ENCODE measurements at regions not wholly inside any gene's neighbourhood (a gene's known extent, or its start where the extent isn't known, plus 50 kb on each side); places are given as distances from the start of the nearest gene placed in this dataset.

DNA sequence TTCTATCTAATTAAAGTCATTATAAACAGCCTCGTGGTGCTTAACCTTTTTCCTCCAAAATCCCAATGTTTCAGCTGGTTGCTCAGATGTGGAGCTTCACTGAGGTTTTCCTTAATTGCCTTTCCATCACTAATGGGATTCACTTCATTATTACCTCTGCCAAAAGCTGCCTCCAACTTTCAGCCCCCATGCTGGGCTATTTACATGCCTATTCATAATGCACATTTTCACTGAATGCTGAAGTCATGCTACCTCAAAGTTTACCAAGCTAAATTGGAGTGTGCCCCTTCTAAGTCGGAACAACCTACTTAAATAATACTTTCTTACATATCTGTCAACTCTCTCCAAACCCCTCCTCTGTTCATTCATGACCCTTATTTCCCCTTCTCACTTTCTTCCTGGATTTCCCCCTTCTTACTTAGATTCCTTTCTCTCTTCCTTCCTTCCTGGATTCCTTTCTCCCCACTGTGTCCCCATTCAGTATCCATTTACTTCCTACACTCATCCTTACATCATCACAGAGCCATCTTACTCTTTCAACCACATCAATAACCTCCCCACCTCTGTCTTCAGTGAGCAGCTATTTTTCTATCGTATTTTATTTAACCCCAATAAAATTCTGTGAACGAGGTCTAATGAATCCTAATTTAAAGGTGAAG, 887.3 kb upstream of the TENM4 start:
- DNase-seq (ENCODE audit: low spot score) = no peak
- no peaks in the 10 kb centered on the region for H3K9me3 Mint-ChIP-seq (ENCODE audit: unreplicated experiment)
- no peak overlapping the region for H3K27ac Mint-ChIP-seq (ENCODE audit: unreplicated experiment)
- no peaks in the 10 kb centered on the region for H3K27me3 Mint-ChIP-seq (ENCODE audit: unreplicated experiment)
- TF ChIP-seq, protein P1, sequence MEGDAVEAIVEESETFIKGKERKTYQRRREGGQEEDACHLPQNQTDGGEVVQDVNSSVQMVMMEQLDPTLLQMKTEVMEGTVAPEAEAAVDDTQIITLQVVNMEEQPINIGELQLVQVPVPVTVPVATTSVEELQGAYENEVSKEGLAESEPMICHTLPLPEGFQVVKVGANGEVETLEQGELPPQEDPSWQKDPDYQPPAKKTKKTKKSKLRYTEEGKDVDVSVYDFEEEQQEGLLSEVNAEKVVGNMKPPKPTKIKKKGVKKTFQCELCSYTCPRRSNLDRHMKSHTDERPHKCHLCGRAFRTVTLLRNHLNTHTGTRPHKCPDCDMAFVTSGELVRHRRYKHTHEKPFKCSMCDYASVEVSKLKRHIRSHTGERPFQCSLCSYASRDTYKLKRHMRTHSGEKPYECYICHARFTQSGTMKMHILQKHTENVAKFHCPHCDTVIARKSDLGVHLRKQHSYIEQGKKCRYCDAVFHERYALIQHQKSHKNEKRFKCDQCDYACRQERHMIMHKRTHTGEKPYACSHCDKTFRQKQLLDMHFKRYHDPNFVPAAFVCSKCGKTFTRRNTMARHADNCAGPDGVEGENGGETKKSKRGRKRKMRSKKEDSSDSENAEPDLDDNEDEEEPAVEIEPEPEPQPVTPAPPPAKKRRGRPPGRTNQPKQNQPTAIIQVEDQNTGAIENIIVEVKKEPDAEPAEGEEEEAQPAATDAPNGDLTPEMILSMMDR (IDR thresholded peaks at IDR 0.05; ENCODE audit: unreplicated experiment) = no peak
- no peak overlapping the region for H3K4me3 Mint-ChIP-seq (ENCODE audit: unreplicated experiment)
- peaks cover 4% of the 10 kb centered on the region for H3K4me1 Mint-ChIP-seq (ENCODE audit: unreplicated experiment)
- H3K36me3 Mint-ChIP-seq (ENCODE audit: low read depth, unreplicated experiment) = no peaks in the 10 kb centered on the region

DNA sequence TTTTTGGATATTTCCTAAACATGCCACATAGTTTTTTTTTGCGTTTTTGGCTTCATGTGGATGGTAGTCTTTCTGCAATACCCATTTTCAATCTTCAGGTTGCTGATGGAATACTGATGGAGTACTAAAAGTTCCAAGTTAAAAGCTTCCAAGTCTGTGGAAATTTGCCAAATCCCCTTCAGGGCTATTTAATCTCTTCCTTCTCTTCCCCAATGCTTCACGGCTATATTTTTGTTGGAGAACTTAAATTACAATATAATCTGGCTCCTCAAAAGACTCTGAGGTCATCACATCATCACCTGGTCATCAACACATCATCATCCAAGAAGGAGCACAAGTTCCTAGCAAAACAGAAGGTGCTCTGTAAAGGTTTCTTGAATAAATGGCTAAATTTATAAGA, 881.0 kb upstream of the TENM4 start:
- Mint-ChIP-seq H3K9me3 (ENCODE audit: unreplicated experiment) (no peaks in the 10 kb centered on the region), H3K36me3 (ENCODE audit: low read depth, unreplicated experiment) (no peaks in the 10 kb centered on the region), H3K27me3 (ENCODE audit: unreplicated experiment) (no peaks in the 10 kb centered on the region), H3K27ac (ENCODE audit: unreplicated experiment) (no peak overlapping the region), H3K4me1 (ENCODE audit: unreplicated experiment) (no peaks in the 10 kb centered on the region), H3K4me3 (ENCODE audit: unreplicated experiment) (no peak overlapping the region)
- TF ChIP-seq, protein P1 (IDR thresholded peaks at IDR 0.05; ENCODE audit: unreplicated experiment) = no peak
- DNase-seq (ENCODE audit: low spot score) = no peak

DNA sequence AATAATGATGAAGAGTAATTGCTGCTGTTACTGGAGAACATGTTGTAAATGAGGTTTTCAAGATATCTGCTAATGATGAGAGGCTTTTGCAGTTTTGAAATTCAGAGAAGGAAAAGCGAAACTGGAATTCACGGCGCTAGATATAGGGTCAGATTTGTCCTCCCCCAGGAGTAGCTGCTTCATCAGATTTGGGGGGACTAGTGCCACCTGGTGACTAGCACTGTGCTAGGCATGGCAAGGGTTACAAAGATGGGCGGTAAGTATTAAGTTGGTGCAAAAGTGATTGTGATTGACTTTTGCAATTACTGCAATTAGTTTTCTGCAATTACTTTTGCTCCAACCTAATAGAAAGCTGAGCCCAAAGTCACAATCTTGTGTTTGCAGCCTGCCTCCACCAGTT, 879.9 kb upstream of the TENM4 start:
- H3K27ac Mint-ChIP-seq (ENCODE audit: unreplicated experiment) = no peak overlapping the region
- no peaks in the 10 kb centered on the region for H3K36me3 Mint-ChIP-seq (ENCODE audit: low read depth, unreplicated experiment)
- TF ChIP-seq, protein P1 (IDR thresholded peaks at IDR 0.05; ENCODE audit: unreplicated experiment) = no peak
- DNase-seq (ENCODE audit: low spot score) = no peak
- no peaks in the 10 kb centered on the region for H3K4me1 Mint-ChIP-seq (ENCODE audit: unreplicated experiment)
- peaks cover 4% of the 10 kb centered on the region for H3K27me3 Mint-ChIP-seq (ENCODE audit: unreplicated experiment)
- H3K9me3 Mint-ChIP-seq (ENCODE audit: unreplicated experiment) = no peaks in the 10 kb centered on the region
- no peak overlapping the region for H3K4me3 Mint-ChIP-seq (ENCODE audit: unreplicated experiment)

DNA sequence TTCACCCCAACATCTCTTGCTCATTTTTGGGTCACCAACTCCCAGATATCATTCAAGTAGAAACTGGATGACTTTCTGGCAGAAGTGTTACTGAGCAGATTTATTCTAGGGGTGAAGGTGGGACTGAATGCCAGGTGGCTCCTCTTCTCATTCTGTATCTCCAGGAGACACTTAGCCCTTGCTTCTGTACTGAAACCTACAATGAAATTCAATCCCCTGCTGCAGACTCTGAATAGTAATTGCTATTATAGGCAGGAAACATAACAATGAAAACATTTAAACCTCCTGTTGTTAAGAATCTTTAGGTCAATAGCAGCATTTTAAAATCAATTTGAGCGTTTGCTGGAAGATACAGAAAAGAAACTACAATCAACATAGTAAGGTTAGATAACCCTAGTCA, 879.4 kb upstream of the TENM4 start:
- DNase-seq (ENCODE audit: low spot score) = no peak
- Mint-ChIP-seq H3K9me3 (ENCODE audit: unreplicated experiment) (no peaks in the 10 kb centered on the region), H3K4me3 (ENCODE audit: unreplicated experiment) (no peak overlapping the region), H3K27ac (ENCODE audit: unreplicated experiment) (no peak overlapping the region), H3K4me1 (ENCODE audit: unreplicated experiment) (no peaks in the 10 kb centered on the region), H3K36me3 (ENCODE audit: low read depth, unreplicated experiment) (no peaks in the 10 kb centered on the region), H3K27me3 (ENCODE audit: unreplicated experiment) (peaks cover 4% of the 10 kb centered on the region)
- TF ChIP-seq, protein P1 (IDR thresholded peaks at IDR 0.05; ENCODE audit: unreplicated experiment) = no peak

DNA sequence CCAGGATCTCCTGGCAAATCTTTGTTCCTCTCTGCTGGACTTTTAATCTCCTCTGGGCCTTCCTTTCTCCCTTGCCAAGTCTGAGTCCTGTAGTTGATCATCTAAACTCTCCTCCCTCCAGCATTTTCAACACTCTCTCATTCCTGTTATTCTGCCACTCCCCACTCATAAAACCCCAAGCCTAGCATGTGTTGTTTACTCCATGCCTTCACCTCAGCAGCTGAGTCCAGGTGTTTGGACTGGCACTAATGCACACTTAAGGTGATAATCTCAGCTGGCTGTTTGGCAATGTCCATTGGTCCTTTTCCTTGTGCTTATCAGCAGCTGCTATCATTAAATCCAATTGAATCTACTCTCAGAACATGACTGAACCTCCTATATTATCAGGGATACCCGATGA, 876.8 kb upstream of the TENM4 start:
- Mint-ChIP-seq H3K9me3 (ENCODE audit: unreplicated experiment) (no peaks in the 10 kb centered on the region), H3K27me3 (ENCODE audit: unreplicated experiment) (peaks cover 4% of the 10 kb centered on the region), H3K4me1 (ENCODE audit: unreplicated experiment) (no peaks in the 10 kb centered on the region), H3K27ac (ENCODE audit: unreplicated experiment) (no peak overlapping the region), H3K36me3 (ENCODE audit: low read depth, unreplicated experiment) (no peaks in the 10 kb centered on the region), H3K4me3 (ENCODE audit: unreplicated experiment) (no peak overlapping the region)
- TF ChIP-seq, protein P1 (IDR thresholded peaks at IDR 0.05; ENCODE audit: unreplicated experiment) = no peak
- DNase-seq (ENCODE audit: low spot score) = no peak
